ENCODE measurements at regions not wholly inside any gene's neighbourhood (a gene's known extent, or its start where the extent isn't known, plus 50 kb on each side); places are given as distances from the start of the nearest gene placed in this dataset.

DNA sequence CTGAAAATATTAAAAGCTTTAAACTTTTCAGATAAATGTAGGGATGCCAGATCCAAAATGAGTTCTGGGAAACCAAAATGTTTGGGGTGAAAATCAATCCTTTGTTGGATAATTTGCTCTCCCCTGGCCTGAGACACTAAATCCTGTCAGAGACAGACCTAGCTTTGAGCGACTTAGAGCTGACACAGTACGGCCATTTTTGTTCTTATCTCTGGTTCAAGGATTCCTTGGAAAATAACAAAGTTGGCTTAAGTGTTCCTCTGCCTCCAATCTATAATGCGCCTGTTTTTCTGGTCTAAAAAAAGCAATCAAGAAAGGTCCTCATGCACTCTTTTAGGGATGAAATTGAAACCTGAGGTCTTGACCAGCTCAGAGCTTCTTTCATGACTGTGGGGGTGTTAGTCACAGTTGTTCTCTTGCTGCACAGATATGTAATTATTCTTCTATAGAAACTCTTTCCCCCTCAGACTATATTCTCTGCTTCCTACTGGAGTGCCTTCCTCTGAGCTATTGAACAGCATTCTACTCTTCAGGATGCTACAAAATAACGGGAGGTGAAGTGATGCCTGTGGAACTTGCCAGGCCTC, 52.3 kb upstream of the EGLN3 start:
- Histone ChIP-seq H3K4me3 (ENCODE audit: low read length) (no peak overlapping the region), H3K79me2 (replicated peaks; ENCODE audit: insufficient read depth, low read length) (no peaks in the 10 kb centered on the region), H3K9ac (ENCODE audit: low read length) (no peak overlapping the region), H3F3A (ENCODE audit: insufficient read depth, low read length, poor library complexity, severe bottlenecking) (no peaks in the 10 kb centered on the region), H3K9me2 (ENCODE audit: insufficient read depth, low read length) (no peaks in the 10 kb centered on the region), H3K27me3 (ENCODE audit: insufficient read depth, low read depth, low read length) (no peaks in the 10 kb centered on the region), H3K36me3 (ENCODE audit: insufficient read depth, low read length) (no peaks in the 10 kb centered on the region), H3K27ac (ENCODE audit: low read length) (no peak overlapping the region), H4K20me1 (ENCODE audit: insufficient read depth) (no peaks in the 10 kb centered on the region), H3K4me2 (ENCODE audit: low read length) (no peak overlapping the region), H3K9me3 (ENCODE audit: low read length) (no peaks in the 10 kb centered on the region), H2AFZ (ENCODE audit: low read depth, low read length) (no peak overlapping the region)
- TF ChIP-seq POLR2AphosphoS5 (IDR thresholded peaks at IDR 0.05) (no peak), SMC3 (conservative IDR thresholded peaks at IDR 0.05; ENCODE audit: poor library complexity) (no peak), RAD21 (conservative IDR thresholded peaks at IDR 0.05) (no peak), EP300 (conservative IDR thresholded peaks at IDR 0.05; ENCODE audit: poor library complexity, severe bottlenecking) (no peak), EZH2 (IDR thresholded peaks at IDR 0.05; ENCODE audit: borderline replicate concordance, insufficient read depth, low read length, poor library complexity, severe bottlenecking) (no peak), TAF1 (IDR thresholded peaks at IDR 0.05; ENCODE audit: low read depth) (no peak), MXI1 (conservative IDR thresholded peaks at IDR 0.05; ENCODE audit: poor library complexity, severe bottlenecking) (no peak)
- TF ChIP-seq, protein P1, sequence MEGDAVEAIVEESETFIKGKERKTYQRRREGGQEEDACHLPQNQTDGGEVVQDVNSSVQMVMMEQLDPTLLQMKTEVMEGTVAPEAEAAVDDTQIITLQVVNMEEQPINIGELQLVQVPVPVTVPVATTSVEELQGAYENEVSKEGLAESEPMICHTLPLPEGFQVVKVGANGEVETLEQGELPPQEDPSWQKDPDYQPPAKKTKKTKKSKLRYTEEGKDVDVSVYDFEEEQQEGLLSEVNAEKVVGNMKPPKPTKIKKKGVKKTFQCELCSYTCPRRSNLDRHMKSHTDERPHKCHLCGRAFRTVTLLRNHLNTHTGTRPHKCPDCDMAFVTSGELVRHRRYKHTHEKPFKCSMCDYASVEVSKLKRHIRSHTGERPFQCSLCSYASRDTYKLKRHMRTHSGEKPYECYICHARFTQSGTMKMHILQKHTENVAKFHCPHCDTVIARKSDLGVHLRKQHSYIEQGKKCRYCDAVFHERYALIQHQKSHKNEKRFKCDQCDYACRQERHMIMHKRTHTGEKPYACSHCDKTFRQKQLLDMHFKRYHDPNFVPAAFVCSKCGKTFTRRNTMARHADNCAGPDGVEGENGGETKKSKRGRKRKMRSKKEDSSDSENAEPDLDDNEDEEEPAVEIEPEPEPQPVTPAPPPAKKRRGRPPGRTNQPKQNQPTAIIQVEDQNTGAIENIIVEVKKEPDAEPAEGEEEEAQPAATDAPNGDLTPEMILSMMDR (IDR thresholded peaks at IDR 0.05; ENCODE audit: poor library complexity, severe bottlenecking) = no peak
- TF ChIP-seq, protein P2, sequence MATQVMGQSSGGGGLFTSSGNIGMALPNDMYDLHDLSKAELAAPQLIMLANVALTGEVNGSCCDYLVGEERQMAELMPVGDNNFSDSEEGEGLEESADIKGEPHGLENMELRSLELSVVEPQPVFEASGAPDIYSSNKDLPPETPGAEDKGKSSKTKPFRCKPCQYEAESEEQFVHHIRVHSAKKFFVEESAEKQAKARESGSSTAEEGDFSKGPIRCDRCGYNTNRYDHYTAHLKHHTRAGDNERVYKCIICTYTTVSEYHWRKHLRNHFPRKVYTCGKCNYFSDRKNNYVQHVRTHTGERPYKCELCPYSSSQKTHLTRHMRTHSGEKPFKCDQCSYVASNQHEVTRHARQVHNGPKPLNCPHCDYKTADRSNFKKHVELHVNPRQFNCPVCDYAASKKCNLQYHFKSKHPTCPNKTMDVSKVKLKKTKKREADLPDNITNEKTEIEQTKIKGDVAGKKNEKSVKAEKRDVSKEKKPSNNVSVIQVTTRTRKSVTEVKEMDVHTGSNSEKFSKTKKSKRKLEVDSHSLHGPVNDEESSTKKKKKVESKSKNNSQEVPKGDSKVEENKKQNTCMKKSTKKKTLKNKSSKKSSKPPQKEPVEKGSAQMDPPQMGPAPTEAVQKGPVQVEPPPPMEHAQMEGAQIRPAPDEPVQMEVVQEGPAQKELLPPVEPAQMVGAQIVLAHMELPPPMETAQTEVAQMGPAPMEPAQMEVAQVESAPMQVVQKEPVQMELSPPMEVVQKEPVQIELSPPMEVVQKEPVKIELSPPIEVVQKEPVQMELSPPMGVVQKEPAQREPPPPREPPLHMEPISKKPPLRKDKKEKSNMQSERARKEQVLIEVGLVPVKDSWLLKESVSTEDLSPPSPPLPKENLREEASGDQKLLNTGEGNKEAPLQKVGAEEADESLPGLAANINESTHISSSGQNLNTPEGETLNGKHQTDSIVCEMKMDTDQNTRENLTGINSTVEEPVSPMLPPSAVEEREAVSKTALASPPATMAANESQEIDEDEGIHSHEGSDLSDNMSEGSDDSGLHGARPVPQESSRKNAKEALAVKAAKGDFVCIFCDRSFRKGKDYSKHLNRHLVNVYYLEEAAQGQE (IDR thresholded peaks at IDR 0.05; ENCODE audit: borderline replicate concordance) = no peak
